ENCODE measurements at regions not wholly inside any gene's neighbourhood (a gene's known extent, or its start where the extent isn't known, plus 50 kb on each side); places are given as distances from the start of the nearest gene placed in this dataset.

GRCh38 chr4:187414716-187415115, 580.9 kb upstream of the ZFP42 start:
- TF ChIP-seq EZH2 (IDR thresholded peaks at IDR 0.05; ENCODE audit: borderline replicate concordance) (no peak), CTCF (IDR thresholded peaks at IDR 0.05; ENCODE audit: poor library complexity) (no peak), EZH2phosphoT487 (IDR thresholded peaks at IDR 0.05; ENCODE audit: low read depth, severe bottlenecking, unreplicated experiment) (no peak)
- Histone ChIP-seq H3K79me2 (no peaks in the 10 kb centered on the region), H3K27me3 (no peaks in the 10 kb centered on the region), H2AFZ (no peak overlapping the region), H3K9me3 (ENCODE audit: low read depth) (no peaks in the 10 kb centered on the region), H3K27ac (no peak overlapping the region), H3K4me3 (no peak overlapping the region), H3K4me1 (ENCODE audit: insufficient read depth) (no peaks in the 10 kb centered on the region), H3K9me2 (replicated peaks; ENCODE audit: insufficient read depth) (no peaks in the 10 kb centered on the region), H4K20me1 (ENCODE audit: insufficient read depth, poor library complexity, severe bottlenecking) (no peaks in the 10 kb centered on the region), H3K4me2 (no peak overlapping the region), H3K36me3 (replicated peaks; ENCODE audit: insufficient read depth, low read depth) (no peaks in the 10 kb centered on the region)
- WGBS (ENCODE audit: low lambda C conversion rate, missing lambda C conversion rate) = 88% methylated on average over 2 of the region's 2 CpGs
- DNase-seq (ENCODE audit: low spot score) = no peak

- Histone ChIP-seq H2AFZ (no peak overlapping the region), H3K4me3 (no peak overlapping the region), H3K9me2 (replicated peaks; ENCODE audit: insufficient read depth) (no peaks in the 10 kb centered on the region), H3K4me1 (ENCODE audit: insufficient read depth) (no peaks in the 10 kb centered on the region), H3K27ac (no peak overlapping the region), H3K9me3 (ENCODE audit: low read depth) (no peaks in the 10 kb centered on the region), H3K79me2 (no peaks in the 10 kb centered on the region), H3K4me2 (no peak overlapping the region), H4K20me1 (ENCODE audit: insufficient read depth, poor library complexity, severe bottlenecking) (no peaks in the 10 kb centered on the region), H3K27me3 (no peaks in the 10 kb centered on the region), H3K36me3 (replicated peaks; ENCODE audit: insufficient read depth, low read depth) (no peaks in the 10 kb centered on the region)
- no peak for DNase-seq (ENCODE audit: low spot score)
- TF ChIP-seq CTCF (IDR thresholded peaks at IDR 0.05; ENCODE audit: poor library complexity) = no peak
- no peak for TF ChIP-seq EZH2 (IDR thresholded peaks at IDR 0.05; ENCODE audit: borderline replicate concordance)
- no peak for TF ChIP-seq EZH2phosphoT487 (IDR thresholded peaks at IDR 0.05; ENCODE audit: low read depth, severe bottlenecking, unreplicated experiment)
- 92% methylated on average over 3 of the region's 3 CpGs for WGBS (ENCODE audit: low lambda C conversion rate, missing lambda C conversion rate)
Measured at GRCh38 chr4:187415231-187415630, 580.3 kb upstream of the ZFP42 start.

- Histone ChIP-seq H3K4me3 (no peak overlapping the region), H3K9me3 (ENCODE audit: low read depth) (no peaks in the 10 kb centered on the region)
- 84% methylated on average over 3 of the region's 3 CpGs for WGBS (ENCODE audit: low lambda C conversion rate, missing lambda C conversion rate)
Measured at GRCh38 chr4:187416216-187416615, 579.4 kb upstream of the ZFP42 start.

More at GRCh38 chr4:187416216-187416615, 579.4 kb upstream of the ZFP42 start:
- H3K79me2 ChIP-seq = no peaks in the 10 kb centered on the region
- H3K9me2 ChIP-seq (replicated peaks; ENCODE audit: insufficient read depth) = no peaks in the 10 kb centered on the region
- no peak overlapping the region for H2AFZ ChIP-seq
- H3K4me2 ChIP-seq = no peak overlapping the region
- no peaks in the 10 kb centered on the region for H3K4me1 ChIP-seq (ENCODE audit: insufficient read depth)
- H3K36me3 ChIP-seq (replicated peaks; ENCODE audit: insufficient read depth, low read depth) = no peaks in the 10 kb centered on the region
- no peaks in the 10 kb centered on the region for H3K27me3 ChIP-seq
- no peak overlapping the region for H3K27ac ChIP-seq
- no peak for TF ChIP-seq CTCF (IDR thresholded peaks at IDR 0.05; ENCODE audit: poor library complexity)
- no peak for TF ChIP-seq EZH2 (IDR thresholded peaks at IDR 0.05; ENCODE audit: borderline replicate concordance)
- no peak for TF ChIP-seq EZH2phosphoT487 (IDR thresholded peaks at IDR 0.05; ENCODE audit: low read depth, severe bottlenecking, unreplicated experiment)
- H4K20me1 ChIP-seq (ENCODE audit: insufficient read depth, poor library complexity, severe bottlenecking) = no peaks in the 10 kb centered on the region
- no peak for DNase-seq (ENCODE audit: low spot score)

Data from hepatocyte (in vitro differentiated cells).